ENCODE measurements at regions not wholly inside any gene's neighbourhood (a gene's known extent, or its start where the extent isn't known, plus 50 kb on each side); places are given as distances from the start of the nearest gene placed in this dataset.
A peak's percentile ranks its signal among the peaks of the same experiment; 100 is the strongest.

- DNase-seq (peak; percentile 38 to 88 (median 71)), ATAC-seq (ENCODE audit: insufficient read depth, low FRiP score) (no peak)
- TF ChIP-seq CTCF (IDR thresholded peaks at IDR 0.05; ENCODE audit: control extremely low read depth, extremely low read depth): no peak
- peaks cover 0 to 6% (median 3%) of the 10 kb centered on the region in 4 donors for H3K9me3 ChIP-seq (ENCODE audit: control insufficient read depth in 4 of 4, insufficient read depth in 3 of 4, low read length in 3 of 4)
- H3K27me3 ChIP-seq (ENCODE audit: control insufficient read depth in 3 of 3, insufficient read depth in 3 of 3, low read length in 2 of 3): no peaks in the 10 kb centered on the region
- no peak overlapping the region for H3K9ac ChIP-seq (ENCODE audit: insufficient read depth in 1 of 2, low read length in 2 of 2)
- WGBS, 2 donors: 19 to 60% methylated on average over 2 of the region's 2 CpGs
- H3K4me1 ChIP-seq (ENCODE audit: control insufficient read depth in 5 of 5, insufficient read depth in 5 of 5, low read length in 5 of 5): peaks cover 0 to 12% (median 5%) of the 10 kb centered on the region in 5 donors
- peak overlapping the region in 1 of 2 donors; percentile 37 for H3K27ac ChIP-seq (ENCODE audit: low read depth in 1 of 2, low read length in 1 of 2)
- no peak overlapping the region for H3K4me3 ChIP-seq
- no peaks in the 10 kb centered on the region for H3K36me3 ChIP-seq (ENCODE audit: control insufficient read depth in 4 of 4, insufficient read depth in 4 of 4, low read length in 4 of 4)
Measured at GRCh38 chr4:126899331-126899801, 733.4 kb upstream of the INTU start.

- TF ChIP-seq CTCF (IDR thresholded peaks at IDR 0.05; ENCODE audit: control extremely low read depth, extremely low read depth): no peak
- Histone ChIP-seq H3K4me3 (no peak overlapping the region), H3K9me3 (ENCODE audit: control insufficient read depth in 4 of 4, insufficient read depth in 3 of 4, low read length in 3 of 4) (no peaks in the 10 kb centered on the region), H3K36me3 (ENCODE audit: control insufficient read depth in 4 of 4, insufficient read depth in 4 of 4, low read length in 4 of 4) (no peaks in the 10 kb centered on the region), H3K27me3 (ENCODE audit: control insufficient read depth in 3 of 3, insufficient read depth in 3 of 3, low read length in 2 of 3) (no peaks in the 10 kb centered on the region), H3K27ac (ENCODE audit: low read depth in 1 of 2, low read length in 1 of 2) (no peak overlapping the region), H3K9ac (ENCODE audit: insufficient read depth in 1 of 2, low read length in 2 of 2) (no peak overlapping the region), H3K4me1 (ENCODE audit: control insufficient read depth in 5 of 5, insufficient read depth in 5 of 5, low read length in 5 of 5) (no peaks in the 10 kb centered on the region)
- WGBS, 2 donors: 63 to 77% methylated on average over 3 of the region's 3 CpGs
- ATAC-seq (ENCODE audit: insufficient read depth, low FRiP score): no peak
- no peak for DNase-seq
Measured at GRCh38 chr4:126906466-126906865, 726.3 kb upstream of the INTU start.

- H3K36me3 ChIP-seq (ENCODE audit: control insufficient read depth in 4 of 4, insufficient read depth in 4 of 4, low read length in 4 of 4): no peaks in the 10 kb centered on the region
- H3K4me1 ChIP-seq (ENCODE audit: control insufficient read depth in 5 of 5, insufficient read depth in 5 of 5, low read length in 5 of 5): no peaks in the 10 kb centered on the region
- no peak overlapping the region for H3K4me3 ChIP-seq
- H3K9me3 ChIP-seq (ENCODE audit: control insufficient read depth in 4 of 4, insufficient read depth in 3 of 4, low read length in 3 of 4): no peaks in the 10 kb centered on the region
- DNase-seq: no peak
- 82 to 86% methylated on average over 1 of the region's 1 CpG for WGBS, 2 donors
- H3K9ac ChIP-seq (ENCODE audit: insufficient read depth in 1 of 2, low read length in 2 of 2): no peak overlapping the region
- TF ChIP-seq CTCF (IDR thresholded peaks at IDR 0.05; ENCODE audit: control extremely low read depth, extremely low read depth): no peak
- no peak for ATAC-seq (ENCODE audit: insufficient read depth, low FRiP score)
- no peak overlapping the region for H3K27ac ChIP-seq (ENCODE audit: low read depth in 1 of 2, low read length in 1 of 2)
- H3K27me3 ChIP-seq (ENCODE audit: control insufficient read depth in 3 of 3, insufficient read depth in 3 of 3, low read length in 2 of 3): no peaks in the 10 kb centered on the region
Measured at GRCh38 chr4:126907389-126907788, 725.4 kb upstream of the INTU start.

GRCh38 chr4:126916049-126916625, 716.6 kb upstream of the INTU start:
- Histone ChIP-seq H3K36me3 (ENCODE audit: control insufficient read depth in 4 of 4, insufficient read depth in 4 of 4, low read length in 4 of 4) (no peaks in the 10 kb centered on the region), H3K4me3 (no peak overlapping the region), H3K27me3 (ENCODE audit: control insufficient read depth in 3 of 3, insufficient read depth in 3 of 3, low read length in 2 of 3) (no peaks in the 10 kb centered on the region), H3K27ac (ENCODE audit: low read depth in 1 of 2, low read length in 1 of 2) (no peak overlapping the region), H3K9me3 (ENCODE audit: control insufficient read depth in 4 of 4, insufficient read depth in 3 of 4, low read length in 3 of 4) (no peaks in the 10 kb centered on the region), H3K9ac (ENCODE audit: insufficient read depth in 1 of 2, low read length in 2 of 2) (peak overlapping the region in 1 of 2 donors; percentile 63), H3K4me1 (ENCODE audit: control insufficient read depth in 5 of 5, insufficient read depth in 5 of 5, low read length in 5 of 5) (peaks cover 0 to 25% (median 12%) of the 10 kb centered on the region in 5 donors)
- DNase-seq (peak in 2 of 3 donors; percentile 61 to 67), ATAC-seq (ENCODE audit: insufficient read depth, low FRiP score) (no peak)
- no peak for TF ChIP-seq CTCF (IDR thresholded peaks at IDR 0.05; ENCODE audit: control extremely low read depth, extremely low read depth)
- WGBS, 2 donors: 40 to 59% methylated on average over 3 of the region's 3 CpGs

Measured in lung (tissue), 11 donors.